22Rv1 (cell line): ENCODE measurements at regions not wholly inside any gene's neighbourhood (a gene's known extent, or its start where the extent isn't known, plus 50 kb on each side); places are given as distances from the start of the nearest gene placed in this dataset.

Experiments used
- H3K27ac ChIP-seq: fragments of 450-650 bp; 2 replicates; pipeline ENCODE4 v1.5.1; 2017
- ZFX ChIP-seq: fragments of 450-650 bp; IDR thresholded peaks from 2 replicates; pipeline ENCODE4 v1.6.1; 2017; ENCODE audit warnings: antibody characterized with exemption, borderline replicate concordance
- TF ChIP-seq, protein P1 (sequence below): fragments of 450-650 bp; IDR thresholded peaks from 2 replicates; pipeline ENCODE4 v1.5.1; 2017; ENCODE audit warnings: mild to moderate bottlenecking

DNA sequence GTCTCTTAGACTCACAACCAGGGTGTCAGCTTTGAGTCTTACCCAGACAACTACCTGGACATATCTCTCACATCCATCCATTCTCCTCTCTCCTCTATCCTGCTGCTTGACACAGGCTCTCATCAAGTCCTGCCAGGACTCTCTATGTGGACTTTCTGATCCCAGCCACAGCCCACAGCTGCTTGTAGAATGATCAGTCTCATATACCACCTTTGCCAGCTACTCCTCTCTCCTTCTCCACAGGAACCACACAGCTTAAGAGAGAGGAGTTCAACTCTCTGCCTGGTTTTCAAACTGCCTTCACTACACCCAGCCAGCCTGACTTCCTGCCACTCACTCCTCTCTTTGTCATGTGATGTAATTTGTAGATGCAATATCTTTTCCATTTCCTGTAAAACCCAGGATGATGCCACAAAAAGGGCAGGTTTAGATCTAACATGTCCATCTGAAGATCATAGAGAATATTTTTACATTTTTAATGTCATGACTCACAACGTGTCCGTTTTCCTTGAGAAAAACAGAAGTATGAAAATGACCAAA lies 154.0 kb downstream of the RAB11FIP2 start:
- H3K27ac ChIP-seq, result no peak overlapping the region
- no peak for TF ChIP-seq ZFX
- TF ChIP-seq, protein P1, sequence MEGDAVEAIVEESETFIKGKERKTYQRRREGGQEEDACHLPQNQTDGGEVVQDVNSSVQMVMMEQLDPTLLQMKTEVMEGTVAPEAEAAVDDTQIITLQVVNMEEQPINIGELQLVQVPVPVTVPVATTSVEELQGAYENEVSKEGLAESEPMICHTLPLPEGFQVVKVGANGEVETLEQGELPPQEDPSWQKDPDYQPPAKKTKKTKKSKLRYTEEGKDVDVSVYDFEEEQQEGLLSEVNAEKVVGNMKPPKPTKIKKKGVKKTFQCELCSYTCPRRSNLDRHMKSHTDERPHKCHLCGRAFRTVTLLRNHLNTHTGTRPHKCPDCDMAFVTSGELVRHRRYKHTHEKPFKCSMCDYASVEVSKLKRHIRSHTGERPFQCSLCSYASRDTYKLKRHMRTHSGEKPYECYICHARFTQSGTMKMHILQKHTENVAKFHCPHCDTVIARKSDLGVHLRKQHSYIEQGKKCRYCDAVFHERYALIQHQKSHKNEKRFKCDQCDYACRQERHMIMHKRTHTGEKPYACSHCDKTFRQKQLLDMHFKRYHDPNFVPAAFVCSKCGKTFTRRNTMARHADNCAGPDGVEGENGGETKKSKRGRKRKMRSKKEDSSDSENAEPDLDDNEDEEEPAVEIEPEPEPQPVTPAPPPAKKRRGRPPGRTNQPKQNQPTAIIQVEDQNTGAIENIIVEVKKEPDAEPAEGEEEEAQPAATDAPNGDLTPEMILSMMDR, result no peak

DNA sequence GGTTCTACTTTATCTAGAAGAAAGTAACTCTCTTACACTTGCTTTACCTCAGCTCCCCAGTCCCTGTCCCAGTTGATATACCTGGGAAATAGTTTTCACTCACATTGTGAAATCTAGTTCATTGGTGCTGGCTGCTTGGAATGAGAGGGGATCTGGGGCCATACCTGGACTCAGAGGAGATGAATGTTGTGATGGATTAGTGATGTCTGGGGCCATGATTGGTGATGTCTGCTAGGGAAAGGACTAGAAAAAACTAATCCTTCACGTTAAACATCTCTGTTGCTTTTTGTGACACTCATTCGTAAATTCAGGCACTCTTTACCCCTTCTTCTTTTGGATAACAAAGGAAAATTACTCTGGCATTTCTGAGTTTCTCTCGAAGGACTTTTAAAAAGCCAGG lies 152.4 kb downstream of the RAB11FIP2 start:
- TF ChIP-seq, protein P1, result no peak
- TF ChIP-seq ZFX, result no peak
- no peak overlapping the region for H3K27ac ChIP-seq

DNA sequence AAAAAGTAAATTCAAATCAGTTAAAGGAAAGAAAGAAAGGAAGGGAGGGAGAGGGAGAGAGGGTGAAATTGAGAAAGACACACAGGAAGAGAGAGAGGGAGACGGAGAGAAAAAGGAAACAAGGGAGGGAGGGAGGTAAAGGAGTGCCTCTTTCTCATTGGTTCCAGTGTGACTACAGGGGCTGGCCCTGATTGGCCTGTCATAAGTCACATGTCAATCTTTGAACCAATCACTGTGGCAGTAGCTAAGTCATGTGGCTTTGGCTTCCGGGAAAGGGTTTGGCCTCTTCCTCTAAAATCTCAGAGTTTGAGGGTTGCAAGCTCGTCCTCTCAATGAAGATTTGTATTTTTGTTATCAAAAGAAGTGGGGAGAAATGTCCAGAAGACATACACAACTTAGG lies 150.2 kb downstream of the RAB11FIP2 start:
- no peak for TF ChIP-seq ZFX
- TF ChIP-seq, protein P1, result no peak
- H3K27ac ChIP-seq, result no peak overlapping the region

DNA sequence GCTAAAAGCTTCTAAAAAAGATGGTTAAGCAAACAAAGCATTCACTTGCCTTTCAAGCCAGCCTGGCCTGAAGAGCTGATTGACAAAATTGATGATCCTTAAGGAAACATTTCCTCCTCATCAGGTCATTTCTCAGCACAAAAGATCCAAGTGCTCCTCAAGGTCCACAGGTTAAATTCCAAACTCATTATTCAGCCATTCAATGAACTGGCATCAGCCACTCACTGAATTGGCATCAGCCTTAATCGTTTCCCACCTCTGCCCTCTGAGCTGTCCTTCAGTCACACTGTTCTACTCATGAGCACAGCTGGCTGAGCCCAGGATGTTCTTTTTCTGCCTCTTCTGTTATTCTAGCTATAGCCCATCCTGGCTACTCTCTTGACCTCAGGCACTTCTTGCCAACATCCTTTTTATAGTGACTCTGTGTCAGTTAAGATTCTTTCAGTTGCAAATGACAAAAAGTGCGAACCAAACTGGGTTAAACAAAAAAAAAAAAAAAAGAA lies 147.5 kb downstream of the RAB11FIP2 start:
- TF ChIP-seq ZFX, result no peak
- TF ChIP-seq, protein P1, result no peak
- no peak overlapping the region for H3K27ac ChIP-seq

DNA sequence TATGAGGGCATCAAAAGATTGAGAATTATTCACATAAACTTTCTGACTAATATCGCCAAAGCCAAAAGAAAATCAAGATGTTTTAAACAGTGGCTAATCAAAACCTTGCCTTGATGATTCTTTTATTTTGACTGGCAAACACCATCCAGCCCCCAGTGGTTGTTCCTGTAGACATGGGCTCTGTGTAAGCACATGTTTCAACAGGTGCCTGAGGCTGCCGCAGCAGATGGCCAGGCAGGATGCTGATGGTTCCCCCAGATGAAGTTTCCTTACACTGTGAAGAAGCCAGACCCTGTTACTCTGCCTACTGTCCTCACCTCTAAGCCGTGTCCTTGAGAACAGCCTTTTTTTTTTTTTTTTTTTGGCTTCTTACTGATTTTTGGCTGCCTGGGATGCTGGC lies 146.5 kb downstream of the RAB11FIP2 start:
- TF ChIP-seq, protein P1, result no peak
- TF ChIP-seq ZFX, result no peak
- no peak overlapping the region for H3K27ac ChIP-seq

DNA sequence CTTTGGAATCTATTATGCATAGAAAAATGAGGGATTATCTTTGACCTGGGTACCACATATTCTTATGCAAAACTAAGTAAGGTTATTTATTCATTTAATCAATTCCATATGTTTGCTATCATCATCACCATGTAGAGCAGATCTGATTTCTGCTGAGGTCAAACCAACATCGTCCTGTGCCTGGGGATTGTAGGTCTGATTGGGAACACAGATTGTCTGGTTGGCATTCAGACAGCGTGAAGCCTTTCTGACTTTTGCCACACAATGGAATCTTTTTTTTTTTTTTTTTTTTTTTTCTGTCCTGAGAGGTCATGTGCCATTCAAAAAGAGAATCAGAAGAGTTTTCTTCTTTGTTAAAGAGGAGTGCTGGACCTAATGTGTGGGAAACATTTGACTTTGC lies 142.9 kb downstream of the RAB11FIP2 start:
- H3K27ac ChIP-seq, result no peak overlapping the region
- TF ChIP-seq, protein P1, result no peak
- TF ChIP-seq ZFX, result no peak

DNA sequence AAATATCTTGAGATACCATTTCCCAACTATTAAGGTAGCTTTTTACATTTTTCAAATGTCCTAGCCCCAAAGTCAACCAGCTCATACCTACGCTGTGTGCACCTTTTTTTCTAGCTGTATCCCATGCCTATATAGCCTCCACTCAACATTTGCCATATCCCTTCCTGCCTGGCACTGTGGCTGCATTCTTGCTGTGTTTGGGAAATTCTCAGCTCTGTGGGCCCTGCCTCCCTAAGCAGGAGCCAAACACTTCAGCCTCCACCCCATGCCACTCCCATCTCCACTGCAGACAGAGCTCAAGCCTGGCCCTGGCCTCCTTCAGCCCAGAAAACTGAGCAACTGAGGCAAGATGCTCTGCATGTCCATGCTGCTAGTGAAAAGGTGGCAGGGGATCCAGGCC lies 141.3 kb downstream of the RAB11FIP2 start:
- no peak overlapping the region for H3K27ac ChIP-seq
- TF ChIP-seq, protein P1, result no peak
- no peak for TF ChIP-seq ZFX
